B cell (primary cell): ENCODE measurements at regions not wholly inside any gene's neighbourhood (a gene's known extent, or its start where the extent isn't known, plus 50 kb on each side); places are given as distances from the start of the nearest gene placed in this dataset.

Experiments used
- ATAC-seq: fragments of 200-7000 bp; cut with Tn5 transposase; one replicate; pipeline ENCODE4 v1.10.0; 2021; ENCODE audit warnings: low read depth, mild to moderate bottlenecking, moderate number of reproducible peaks, moderate library complexity
- CTCF ChIA-PET: fragments of 350-600 bp; sonication (Branson Sonifier 250); formaldehyde crosslinking; loops from one replicate; lab custom pipeline; 2021; ENCODE audit warnings: antibody characterized with exemption, inconsistent platforms; lab: Charles Lee
- POLR2A ChIA-PET: fragments of 350-600 bp; sonication (Branson Sonifier 250); formaldehyde crosslinking; loops from one replicate; lab custom pipeline; 2021; ENCODE audit warnings: antibody characterized with exemption; lab: Charles Lee
- DNase-seq: peaks from one replicate; pipeline ENCODE4 v3.0.0; 2013
- H2AFZ ChIP-seq: 2 replicates; pipeline ENCODE4 v1.6.1; 2012; ENCODE audit warnings: mild to moderate bottlenecking, low read depth, low read length; ENCODE audit not compliant: insufficient read depth, poor library complexity, severe bottlenecking
- H3K27ac ChIP-seq, 2 donors: 1 replicate in 1 of 2; 2 replicates in 1 of 2; pipeline ENCODE4 v1.5.1; 2012 to 2013; ENCODE audit warnings: low read length in 2 of 2, mild to moderate bottlenecking in 2 of 2, moderate library complexity in 1 of 2
- H3K27me3 ChIP-seq, 4 experiments: fragments of 200-600 bp in 1 of 4; sonication (generic) in 1 of 4; replicated peaks in 1 of 4; 1 replicate in 2 of 4; 2 replicates in 2 of 4; pipeline versions ENCODE4 v1.6.1 to v1.7.0; 2013 to 2016; ENCODE audit warnings: low read length in 3 of 4, mild to moderate bottlenecking in 2 of 4, mixed read lengths in 1 of 4, moderate library complexity in 1 of 4; ENCODE audit not compliant: insufficient read depth in 4 of 4, control insufficient read depth in 3 of 4; ENCODE audit errors: control extremely low read depth in 1 of 4
- H3K36me3 ChIP-seq, 2 experiments: replicated peaks in 1 of 2; 1 replicate in 1 of 2; 2 replicates in 1 of 2; pipeline versions ENCODE4 v1.6.1 to v1.7.1; 2013; ENCODE audit warnings: low read length in 1 of 2; ENCODE audit not compliant: insufficient read depth in 2 of 2, control insufficient read depth in 1 of 2; ENCODE audit errors: control extremely low read depth in 1 of 2, extremely low read depth in 1 of 2
- H3K4me1 ChIP-seq, 2 donors: fragments of 200-600 bp in 1 of 2; sonication (generic) in 1 of 2; 1 replicate in 1 of 2; 2 replicates in 1 of 2; pipeline versions ENCODE4 v1.5.1 to v1.6.1; 2013 to 2017; ENCODE audit warnings: low read length in 2 of 2; ENCODE audit not compliant: control insufficient read depth in 2 of 2, insufficient read depth in 2 of 2
- H3K4me2 ChIP-seq: replicated peaks from 2 replicates; pipeline ENCODE3; 2012; ENCODE audit warnings: mild to moderate bottlenecking, low read depth, low read length; ENCODE audit not compliant: poor library complexity, severe bottlenecking
- H3K4me3 ChIP-seq, 5 experiments: fragments of 200-600 bp in 1 of 5; sonication (generic) in 1 of 5; 1 replicate in 3 of 5; 2 replicates in 2 of 5; pipeline versions ENCODE4 v1.5.1 to v1.7.0; 2011 to 2016; ENCODE audit warnings: low read length in 4 of 5, mild to moderate bottlenecking in 4 of 5, low read depth in 2 of 5, control low read depth in 1 of 5, moderate library complexity in 1 of 5; ENCODE audit not compliant: insufficient read depth in 1 of 5; ENCODE audit errors: control extremely low read depth in 1 of 5, extremely low read depth in 1 of 5
- H3K79me2 ChIP-seq: fragments of 200-600 bp; sonication (generic); one replicate; pipeline ENCODE4 v1.6.0; 2016; ENCODE audit warnings: low read length; ENCODE audit not compliant: control insufficient read depth, insufficient read depth
- H3K9ac ChIP-seq: fragments of 200-600 bp; sonication (generic); 2 replicates; pipeline ENCODE4 v1.6.1; 2017; ENCODE audit warnings: mild to moderate bottlenecking, low read length, moderate library complexity
- H3K9me3 ChIP-seq, 3 donors: one replicate each; pipeline versions ENCODE4 v1.6.1 to v1.7.1; 2013; ENCODE audit warnings: low read length in 2 of 3; ENCODE audit not compliant: control insufficient read depth in 2 of 3, insufficient read depth in 1 of 3; ENCODE audit errors: control extremely low read depth in 1 of 3
- H4K20me1 ChIP-seq: 2 replicates; pipeline ENCODE4 v1.6.0; 2012; ENCODE audit warnings: mild to moderate bottlenecking, low read length; ENCODE audit not compliant: insufficient read depth, control insufficient read depth, poor library complexity, severe bottlenecking
- H3K27ac Mint-ChIP-seq: one replicate; pipeline ENCODE4 v1.8.0; 2021; ENCODE audit warnings: mixed read lengths
- H3K27me3 Mint-ChIP-seq: one replicate; pipeline ENCODE4 v1.8.0; 2021; ENCODE audit warnings: mixed read lengths
- H3K4me1 Mint-ChIP-seq: one replicate; pipeline ENCODE4 v1.8.0; 2021; ENCODE audit warnings: mixed read lengths
- H3K4me3 Mint-ChIP-seq: one replicate; pipeline ENCODE4 v1.8.0; 2021; ENCODE audit warnings: mixed read lengths
- H3K9me3 Mint-ChIP-seq: one replicate; pipeline ENCODE4 v1.8.0; 2022; ENCODE audit warnings: mixed read lengths; ENCODE audit not compliant: insufficient read depth
- EZH2 ChIP-seq: IDR thresholded peaks from 2 replicates; pipeline ENCODE4 v1.6.1; 2012; ENCODE audit warnings: borderline replicate concordance, low read depth, mild to moderate bottlenecking, moderate library complexity, low read length; ENCODE audit not compliant: insufficient read depth, poor library complexity, severe bottlenecking
- WGBS: methylation state at CpG from one replicate; pipeline ENCODE4 v1.1.5; 2013; ENCODE audit warnings: missing lambda C conversion rate; ENCODE audit not compliant: insufficient coverage; 5-methylcytosine and 5-hydroxymethylcytosine counted together
- intact Hi-C: fragments of 100-400 bp; cut with micrococcal nuclease; formaldehyde crosslinking; loops from one replicate; pipeline ENCODE4 v1.10.0; 2022
- TF ChIP-seq, protein P1 (sequence below): fragments of 200-600 bp; IDR thresholded peaks from one replicate; pipeline ENCODE4 v1.8.0; 2022; ENCODE audit warnings: antibody characterized with exemption, mild to moderate bottlenecking

DNA sequence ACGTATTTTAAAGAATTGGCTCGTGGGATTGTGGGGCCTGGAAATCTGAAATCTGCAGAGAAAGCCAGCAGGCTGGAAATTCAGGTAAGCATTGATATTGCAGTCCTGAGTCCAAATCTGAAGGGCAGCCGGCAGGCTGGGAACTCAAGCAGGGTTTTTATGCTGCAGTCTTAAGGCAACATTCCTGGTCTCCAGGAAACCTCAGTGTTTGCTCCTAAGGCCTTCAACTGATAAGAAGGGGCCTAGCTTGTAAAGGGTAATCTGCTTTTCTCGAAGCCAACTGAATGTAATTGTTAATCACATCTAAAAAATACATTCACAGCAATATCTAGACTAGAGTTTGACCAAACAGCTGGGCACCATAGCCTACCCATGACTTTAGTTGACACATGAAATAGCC is 154.4 kb downstream of the EFNB2 start:
- Histone ChIP-seq H4K20me1 (no peaks in the 10 kb centered on the region), H3K4me2 (no peak overlapping the region), H3K9ac (no peak overlapping the region), H3K9me3 (no peaks in the 10 kb centered on the region), H3K4me1 (no peaks in the 10 kb centered on the region), H3K27ac (no peak overlapping the region), H2AFZ (no peak overlapping the region), H3K36me3 (no peaks in the 10 kb centered on the region), H3K79me2 (no peaks in the 10 kb centered on the region), H3K4me3 (no peak overlapping the region), H3K27me3 (no peaks in the 10 kb centered on the region)
- no peak overlapping the region for H3K27ac Mint-ChIP-seq
- POLR2A ChIA-PET, result no interaction called here
- no peak overlapping the region for H3K4me3 Mint-ChIP-seq
- CTCF ChIA-PET, result no interaction called here
- intact Hi-C loops, result no loop called here
- ATAC-seq (no peak), DNase-seq (no peak)
- peaks cover 8% of the 10 kb centered on the region for H3K27me3 Mint-ChIP-seq
- no peak for TF ChIP-seq EZH2
- TF ChIP-seq, protein P1, sequence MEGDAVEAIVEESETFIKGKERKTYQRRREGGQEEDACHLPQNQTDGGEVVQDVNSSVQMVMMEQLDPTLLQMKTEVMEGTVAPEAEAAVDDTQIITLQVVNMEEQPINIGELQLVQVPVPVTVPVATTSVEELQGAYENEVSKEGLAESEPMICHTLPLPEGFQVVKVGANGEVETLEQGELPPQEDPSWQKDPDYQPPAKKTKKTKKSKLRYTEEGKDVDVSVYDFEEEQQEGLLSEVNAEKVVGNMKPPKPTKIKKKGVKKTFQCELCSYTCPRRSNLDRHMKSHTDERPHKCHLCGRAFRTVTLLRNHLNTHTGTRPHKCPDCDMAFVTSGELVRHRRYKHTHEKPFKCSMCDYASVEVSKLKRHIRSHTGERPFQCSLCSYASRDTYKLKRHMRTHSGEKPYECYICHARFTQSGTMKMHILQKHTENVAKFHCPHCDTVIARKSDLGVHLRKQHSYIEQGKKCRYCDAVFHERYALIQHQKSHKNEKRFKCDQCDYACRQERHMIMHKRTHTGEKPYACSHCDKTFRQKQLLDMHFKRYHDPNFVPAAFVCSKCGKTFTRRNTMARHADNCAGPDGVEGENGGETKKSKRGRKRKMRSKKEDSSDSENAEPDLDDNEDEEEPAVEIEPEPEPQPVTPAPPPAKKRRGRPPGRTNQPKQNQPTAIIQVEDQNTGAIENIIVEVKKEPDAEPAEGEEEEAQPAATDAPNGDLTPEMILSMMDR, result no peak
- H3K4me1 Mint-ChIP-seq, result no peaks in the 10 kb centered on the region
- no peaks in the 10 kb centered on the region for H3K9me3 Mint-ChIP-seq
- WGBS, result 79% methylated on average over 2 of the region's 4 CpGs

GRCh38 chr13:106377931-106378662 is 157.4 kb downstream of the EFNB2 start:
- Histone ChIP-seq H4K20me1 (no peaks in the 10 kb centered on the region), H3K9me3 (no peaks in the 10 kb centered on the region), H3K27me3 (no peaks in the 10 kb centered on the region), H3K4me3 (no peak overlapping the region), H2AFZ (no peak overlapping the region), H3K79me2 (no peaks in the 10 kb centered on the region), H3K27ac (no peak overlapping the region), H3K9ac (no peak overlapping the region), H3K4me2 (no peak overlapping the region), H3K36me3 (no peaks in the 10 kb centered on the region), H3K4me1 (no peaks in the 10 kb centered on the region)
- ChIA-PET POLR2A (no interaction called here), CTCF (no interaction called here)
- peaks cover 8% of the 10 kb centered on the region for H3K27me3 Mint-ChIP-seq
- no peak overlapping the region for H3K27ac Mint-ChIP-seq
- intact Hi-C loops, result no loop called here
- H3K4me3 Mint-ChIP-seq, result no peak overlapping the region
- no peak for DNase-seq
- no peak for ATAC-seq
- TF ChIP-seq, protein P1, result no peak
- TF ChIP-seq EZH2, result no peak
- H3K9me3 Mint-ChIP-seq, result no peaks in the 10 kb centered on the region
- peaks cover 4% of the 10 kb centered on the region for H3K4me1 Mint-ChIP-seq
- WGBS, result 94% methylated on average over 2 of the region's 7 CpGs
